HUES48 (cell line): ENCODE measurements at regions not wholly inside any gene's neighbourhood (a gene's known extent, or its start where the extent isn't known, plus 50 kb on each side); places are given as distances from the start of the nearest gene placed in this dataset.
A peak's percentile ranks its signal among the peaks of the same experiment; 100 is the strongest.

Source experiments
- H3K27ac ChIP-seq: one replicate; pipeline ENCODE4 v1.7.0; 2013; ENCODE audit warnings: low read depth, low read length, inconsistent platforms
- H3K27me3 ChIP-seq: 2 replicates; pipeline ENCODE4 v1.6.1; 2013; ENCODE audit warnings: mild to moderate bottlenecking, low read length; ENCODE audit not compliant: control insufficient read depth, insufficient read depth
- H3K36me3 ChIP-seq: 2 replicates; pipeline ENCODE4 v1.6.1; 2013; ENCODE audit warnings: low read length; ENCODE audit not compliant: control insufficient read depth, insufficient read depth
- H3K4me1 ChIP-seq: 2 replicates; pipeline ENCODE4 v1.6.1; 2013; ENCODE audit warnings: mild to moderate bottlenecking, low read length; ENCODE audit not compliant: control insufficient read depth, insufficient read depth
- H3K4me3 ChIP-seq: 2 replicates; pipeline ENCODE4 v1.5.1; 2013; ENCODE audit warnings: mild to moderate bottlenecking, low read depth, low read length
- H3K9ac ChIP-seq: 2 replicates; pipeline ENCODE4 v1.6.1; 2013; ENCODE audit warnings: mild to moderate bottlenecking, low read depth, low read length, moderate library complexity
- H3K9me3 ChIP-seq: 2 replicates; pipeline ENCODE4 v1.6.1; 2013; ENCODE audit warnings: low read length; ENCODE audit not compliant: control insufficient read depth, insufficient read depth

- Histone ChIP-seq H3K27ac (no peak overlapping the region), H3K4me1 (no peaks in the 10 kb centered on the region), H3K9me3 (no peaks in the 10 kb centered on the region), H3K27me3 (no peaks in the 10 kb centered on the region), H3K9ac (no peak overlapping the region), H3K36me3 (no peaks in the 10 kb centered on the region), H3K4me3 (no peak overlapping the region)
Observed at GRCh38 chrX:1767026-1767425, 152.2 kb downstream of the ASMT start.

- H3K4me1 ChIP-seq, result no peaks in the 10 kb centered on the region
- no peaks in the 10 kb centered on the region for H3K36me3 ChIP-seq
- H3K27me3 ChIP-seq, result no peaks in the 10 kb centered on the region
- H3K4me3 ChIP-seq, result no peak overlapping the region
- no peak overlapping the region for H3K9ac ChIP-seq
- no peaks in the 10 kb centered on the region for H3K9me3 ChIP-seq
- no peak overlapping the region for H3K27ac ChIP-seq
Observed at GRCh38 chrX:1778817-1779216, 164.0 kb downstream of the ASMT start.

- Histone ChIP-seq H3K4me3 (no peak overlapping the region), H3K27me3 (no peaks in the 10 kb centered on the region), H3K9me3 (no peaks in the 10 kb centered on the region), H3K9ac (no peak overlapping the region), H3K4me1 (no peaks in the 10 kb centered on the region), H3K36me3 (no peaks in the 10 kb centered on the region), H3K27ac (no peak overlapping the region)
Observed at GRCh38 chrX:1779626-1780025, 164.8 kb downstream of the ASMT start.

- no peak overlapping the region for H3K27ac ChIP-seq
- H3K4me3 ChIP-seq, result no peak overlapping the region
- H3K27me3 ChIP-seq, result no peaks in the 10 kb centered on the region
- H3K36me3 ChIP-seq, result no peaks in the 10 kb centered on the region
- no peaks in the 10 kb centered on the region for H3K9me3 ChIP-seq
- no peak overlapping the region for H3K9ac ChIP-seq
- H3K4me1 ChIP-seq, result no peaks in the 10 kb centered on the region
Observed at GRCh38 chrX:1781766-1782165, 166.9 kb downstream of the ASMT start.

- Histone ChIP-seq H3K27me3 (no peaks in the 10 kb centered on the region), H3K4me3 (no peak overlapping the region), H3K27ac (no peak overlapping the region)
Observed at GRCh38 chrX:1784773-1785172, 169.9 kb downstream of the ASMT start.

GRCh38 chrX:1788300-1788911, 173.5 kb downstream of the ASMT start:
- Histone ChIP-seq H3K36me3 (no peaks in the 10 kb centered on the region), H3K27me3 (no peaks in the 10 kb centered on the region), H3K9ac (no peak overlapping the region), H3K27ac (no peak overlapping the region), H3K4me1 (no peaks in the 10 kb centered on the region), H3K4me3 (no peak overlapping the region), H3K9me3 (no peaks in the 10 kb centered on the region)

More at GRCh38 chrX:1784773-1785172, 169.9 kb downstream of the ASMT start:
- no peak overlapping the region for H3K9ac ChIP-seq
- no peaks in the 10 kb centered on the region for H3K36me3 ChIP-seq
- no peaks in the 10 kb centered on the region for H3K9me3 ChIP-seq
- H3K4me1 ChIP-seq, result no peaks in the 10 kb centered on the region

- Histone ChIP-seq H3K9ac (no peak overlapping the region), H3K4me3 (no peak overlapping the region), H3K4me1 (no peaks in the 10 kb centered on the region), H3K27me3 (no peaks in the 10 kb centered on the region), H3K36me3 (no peaks in the 10 kb centered on the region), H3K27ac (no peak overlapping the region), H3K9me3 (no peaks in the 10 kb centered on the region)
Observed at GRCh38 chrX:1792636-1793035, 177.8 kb downstream of the ASMT start.

- Histone ChIP-seq H3K9me3 (no peaks in the 10 kb centered on the region), H3K27me3 (no peaks in the 10 kb centered on the region), H3K4me1 (no peaks in the 10 kb centered on the region), H3K27ac (no peak overlapping the region), H3K9ac (no peak overlapping the region), H3K4me3 (no peak overlapping the region), H3K36me3 (no peaks in the 10 kb centered on the region)
Observed at GRCh38 chrX:1794586-1794985, 179.7 kb downstream of the ASMT start.

GRCh38 chrX:1802912-1803311, 188.1 kb downstream of the ASMT start:
- Histone ChIP-seq H3K9me3 (no peaks in the 10 kb centered on the region), H3K4me3 (no peak overlapping the region), H3K36me3 (no peaks in the 10 kb centered on the region), H3K27me3 (no peaks in the 10 kb centered on the region), H3K9ac (no peak overlapping the region), H3K4me1 (peaks cover 8% of the 10 kb centered on the region), H3K27ac (no peak overlapping the region)

GRCh38 chrX:1803741-1804140, 188.9 kb downstream of the ASMT start:
- H3K9me3 ChIP-seq, result no peaks in the 10 kb centered on the region

GRCh38 chrX:1807301-1807731, 192.5 kb downstream of the ASMT start:
- Histone ChIP-seq H3K36me3 (no peaks in the 10 kb centered on the region), H3K4me3 (peak overlapping the region; percentile 48), H3K9ac (no peak overlapping the region), H3K27me3 (no peaks in the 10 kb centered on the region), H3K4me1 (peaks cover 8% of the 10 kb centered on the region), H3K27ac (peak overlapping the region; percentile 61), H3K9me3 (no peaks in the 10 kb centered on the region)

More at GRCh38 chrX:1803741-1804140, 188.9 kb downstream of the ASMT start:
- H3K9ac ChIP-seq, result no peak overlapping the region
- H3K4me1 ChIP-seq, result peaks cover 8% of the 10 kb centered on the region
- no peaks in the 10 kb centered on the region for H3K36me3 ChIP-seq
- H3K27me3 ChIP-seq, result no peaks in the 10 kb centered on the region
- no peak overlapping the region for H3K27ac ChIP-seq
- H3K4me3 ChIP-seq, result no peak overlapping the region
